ENCODE measurements at regions not wholly inside any gene's neighbourhood (a gene's known extent, or its start where the extent isn't known, plus 50 kb on each side); places are given as distances from the start of the nearest gene placed in this dataset.

GRCh38 chr20:19826179-19826914, 68.3 kb downstream of the RIN2 start:
- Histone ChIP-seq H3K27ac (no peak overlapping the region), H3K27me3 (no peaks in the 10 kb centered on the region), H3K9me3 (no peaks in the 10 kb centered on the region), H3K4me1 (peaks cover 0 to 38% of the 10 kb centered on the region in 2 donors), H3K36me3 (no peaks in the 10 kb centered on the region), H3K4me3 (no peak overlapping the region)
- TF ChIP-seq CTCF (IDR thresholded peaks at IDR 0.05) = no peak
- DNase-seq (ENCODE audit: low spot score) = no peak

GRCh38 chr20:19827818-19828217, 69.8 kb downstream of the RIN2 start:
- peaks cover 0 to 38% of the 10 kb centered on the region in 2 donors for H3K4me1 ChIP-seq
- DNase-seq (ENCODE audit: low spot score) = no peak
- H3K27me3 ChIP-seq = no peaks in the 10 kb centered on the region
- no peak for TF ChIP-seq CTCF (IDR thresholded peaks at IDR 0.05)
- no peaks in the 10 kb centered on the region for H3K9me3 ChIP-seq
- peak overlapping the region; percentile 23 to 26 for H3K27ac ChIP-seq
- no peaks in the 10 kb centered on the region for H3K36me3 ChIP-seq
- H3K4me3 ChIP-seq = no peak overlapping the region

GRCh38 chr20:19828232-19828631, 70.2 kb downstream of the RIN2 start:
- Histone ChIP-seq H3K4me3 (no peak overlapping the region), H3K36me3 (no peaks in the 10 kb centered on the region), H3K27ac (peak overlapping the region; percentile 23 to 26), H3K9me3 (no peaks in the 10 kb centered on the region), H3K4me1 (peaks cover 0 to 38% of the 10 kb centered on the region in 2 donors), H3K27me3 (no peaks in the 10 kb centered on the region)
- TF ChIP-seq CTCF (IDR thresholded peaks at IDR 0.05) = peak; percentile 67 to 69
- no peak for DNase-seq (ENCODE audit: low spot score)

- H3K27me3 ChIP-seq = no peaks in the 10 kb centered on the region
- DNase-seq (ENCODE audit: low spot score) = no peak
- H3K9me3 ChIP-seq = no peaks in the 10 kb centered on the region
- no peak overlapping the region for H3K27ac ChIP-seq
- no peaks in the 10 kb centered on the region for H3K36me3 ChIP-seq
- no peak for TF ChIP-seq CTCF (IDR thresholded peaks at IDR 0.05)
- H3K4me3 ChIP-seq = no peak overlapping the region
- peaks cover 0 to 18% of the 10 kb centered on the region in 2 donors for H3K4me1 ChIP-seq
Measured at GRCh38 chr20:19830211-19830785, 72.2 kb downstream of the RIN2 start.

- Histone ChIP-seq H3K4me3 (no peak overlapping the region), H3K4me1 (peaks cover 0 to 17% of the 10 kb centered on the region in 2 donors), H3K27ac (no peak overlapping the region), H3K36me3 (no peaks in the 10 kb centered on the region), H3K9me3 (no peaks in the 10 kb centered on the region), H3K27me3 (no peaks in the 10 kb centered on the region)
- no peak for TF ChIP-seq CTCF (IDR thresholded peaks at IDR 0.05)
- no peak for DNase-seq (ENCODE audit: low spot score)
Measured at GRCh38 chr20:19832875-19833274, 74.8 kb downstream of the RIN2 start.
